Type B pancreatic cell (in vitro differentiated cells): ENCODE measurements at regions not wholly inside any gene's neighbourhood (a gene's known extent, or its start where the extent isn't known, plus 50 kb on each side); places are given as distances from the start of the nearest gene placed in this dataset.

Experiments
- DNase-seq: peaks from one replicate; pipeline ENCODE4 v3.0.0; 2021; ENCODE audit warnings: mixed read lengths; ENCODE audit not compliant: unreplicated experiment; ENCODE audit errors: extremely low spot score
- H3K27ac Mint-ChIP-seq: 2 replicates; pipeline ENCODE4 v1.8.0; 2021; ENCODE audit warnings: mild to moderate bottlenecking, mixed read lengths
- H3K27me3 Mint-ChIP-seq: 2 replicates; pipeline ENCODE4 v1.8.0; 2021; ENCODE audit warnings: mixed read lengths
- H3K36me3 Mint-ChIP-seq: 2 replicates; pipeline ENCODE4 v1.8.0; 2021; ENCODE audit warnings: mixed read lengths
- H3K4me1 Mint-ChIP-seq: one replicate; pipeline ENCODE4 v1.8.0; 2021; ENCODE audit warnings: mixed read lengths; ENCODE audit not compliant: unreplicated experiment
- H3K4me3 Mint-ChIP-seq: 2 replicates; pipeline ENCODE4 v1.8.0; 2021; ENCODE audit warnings: mild to moderate bottlenecking, mixed read lengths
- H3K9me3 Mint-ChIP-seq: 2 replicates; pipeline ENCODE4 v1.8.0; 2021; ENCODE audit warnings: mixed read lengths
- TF ChIP-seq, protein P1 (sequence below): fragments of 200-600 bp; sonication (generic); conservative IDR thresholded peaks from 2 replicates; pipeline ENCODE4 v1.5.0; 2021; ENCODE audit warnings: antibody characterized with exemption, mild to moderate bottlenecking

DNA sequence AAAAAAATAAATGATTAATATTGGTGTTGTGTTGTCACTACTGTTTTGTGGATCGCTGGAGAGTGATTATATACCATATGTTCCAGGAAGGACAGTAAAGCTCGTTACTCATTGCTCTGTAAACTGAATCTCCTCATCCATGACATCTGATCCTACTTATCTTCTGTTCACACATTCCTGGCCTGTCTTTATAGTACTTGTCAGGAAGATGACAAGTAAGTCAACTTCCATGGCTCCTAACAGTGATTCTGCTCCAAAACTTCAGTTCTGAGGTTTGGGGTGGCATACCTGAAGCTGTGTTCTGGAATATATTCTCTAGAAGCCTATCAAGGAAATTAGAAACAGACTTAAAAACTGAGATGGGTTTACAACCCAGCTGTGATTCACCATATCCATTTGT lies 288.9 kb downstream of the ZBBX start:
- Mint-ChIP-seq H3K9me3 (no peaks in the 10 kb centered on the region), H3K4me3 (no peak overlapping the region), H3K36me3 (no peaks in the 10 kb centered on the region), H3K27me3 (no peaks in the 10 kb centered on the region), H3K4me1 (no peaks in the 10 kb centered on the region), H3K27ac (no peak overlapping the region)
- TF ChIP-seq, protein P1, sequence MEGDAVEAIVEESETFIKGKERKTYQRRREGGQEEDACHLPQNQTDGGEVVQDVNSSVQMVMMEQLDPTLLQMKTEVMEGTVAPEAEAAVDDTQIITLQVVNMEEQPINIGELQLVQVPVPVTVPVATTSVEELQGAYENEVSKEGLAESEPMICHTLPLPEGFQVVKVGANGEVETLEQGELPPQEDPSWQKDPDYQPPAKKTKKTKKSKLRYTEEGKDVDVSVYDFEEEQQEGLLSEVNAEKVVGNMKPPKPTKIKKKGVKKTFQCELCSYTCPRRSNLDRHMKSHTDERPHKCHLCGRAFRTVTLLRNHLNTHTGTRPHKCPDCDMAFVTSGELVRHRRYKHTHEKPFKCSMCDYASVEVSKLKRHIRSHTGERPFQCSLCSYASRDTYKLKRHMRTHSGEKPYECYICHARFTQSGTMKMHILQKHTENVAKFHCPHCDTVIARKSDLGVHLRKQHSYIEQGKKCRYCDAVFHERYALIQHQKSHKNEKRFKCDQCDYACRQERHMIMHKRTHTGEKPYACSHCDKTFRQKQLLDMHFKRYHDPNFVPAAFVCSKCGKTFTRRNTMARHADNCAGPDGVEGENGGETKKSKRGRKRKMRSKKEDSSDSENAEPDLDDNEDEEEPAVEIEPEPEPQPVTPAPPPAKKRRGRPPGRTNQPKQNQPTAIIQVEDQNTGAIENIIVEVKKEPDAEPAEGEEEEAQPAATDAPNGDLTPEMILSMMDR: no peak
- no peak for DNase-seq

DNA sequence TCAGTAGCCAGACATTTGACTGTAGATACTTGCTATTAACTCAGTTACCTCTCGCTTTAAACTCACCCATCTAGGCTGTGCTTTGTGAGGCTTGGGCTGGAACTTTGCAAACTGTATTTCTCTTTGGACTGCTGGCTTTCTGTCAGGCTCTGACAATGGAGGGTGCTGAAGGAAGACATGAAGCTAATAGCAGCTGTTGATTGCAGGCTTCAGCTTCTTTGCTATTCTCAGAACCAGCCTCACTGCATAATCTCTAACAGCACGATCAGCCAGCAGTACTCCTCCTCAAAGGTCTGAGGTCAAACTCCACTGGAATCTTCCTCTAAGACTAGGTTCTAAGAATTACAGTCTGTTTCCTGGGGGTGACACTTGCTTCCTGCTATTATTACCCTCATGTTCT lies 295.6 kb downstream of the ZBBX start:
- Mint-ChIP-seq H3K27me3 (peaks cover 3% of the 10 kb centered on the region), H3K9me3 (no peaks in the 10 kb centered on the region), H3K4me3 (no peak overlapping the region), H3K4me1 (peaks cover 8% of the 10 kb centered on the region), H3K27ac (no peak overlapping the region), H3K36me3 (no peaks in the 10 kb centered on the region)
- TF ChIP-seq, protein P1: no peak
- no peak for DNase-seq

DNA sequence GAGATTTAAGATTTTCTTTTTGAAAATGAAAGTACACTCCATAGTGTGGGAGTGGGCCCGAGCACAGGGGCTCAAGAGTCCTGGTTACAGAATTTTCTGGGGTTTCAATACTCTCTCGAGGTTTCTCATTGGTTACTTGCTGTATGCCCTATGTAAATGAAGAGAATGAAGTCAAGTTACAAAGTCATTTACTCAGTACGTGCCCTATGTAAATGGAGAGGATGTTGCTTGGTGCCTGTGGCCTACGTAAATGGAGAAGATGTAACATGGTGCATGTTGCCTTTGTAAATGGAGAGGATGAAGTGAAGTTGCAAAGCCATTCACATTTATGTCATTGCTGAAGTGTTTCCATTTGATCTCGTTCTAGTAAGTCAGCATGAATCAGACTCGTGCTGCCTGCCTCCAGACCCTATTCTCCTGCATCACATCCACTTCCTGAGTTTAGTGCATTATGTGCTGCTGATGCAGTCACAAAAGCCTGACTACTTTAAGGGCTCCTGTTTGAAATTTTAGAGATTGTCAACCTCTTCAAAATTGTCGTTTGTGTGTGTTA lies 302.0 kb downstream of the ZBBX start:
- Mint-ChIP-seq H3K27ac (no peak overlapping the region), H3K27me3 (no peaks in the 10 kb centered on the region), H3K4me1 (peaks cover 4% of the 10 kb centered on the region), H3K9me3 (no peaks in the 10 kb centered on the region), H3K36me3 (no peaks in the 10 kb centered on the region), H3K4me3 (no peak overlapping the region)
- TF ChIP-seq, protein P1: no peak
- DNase-seq: no peak

DNA sequence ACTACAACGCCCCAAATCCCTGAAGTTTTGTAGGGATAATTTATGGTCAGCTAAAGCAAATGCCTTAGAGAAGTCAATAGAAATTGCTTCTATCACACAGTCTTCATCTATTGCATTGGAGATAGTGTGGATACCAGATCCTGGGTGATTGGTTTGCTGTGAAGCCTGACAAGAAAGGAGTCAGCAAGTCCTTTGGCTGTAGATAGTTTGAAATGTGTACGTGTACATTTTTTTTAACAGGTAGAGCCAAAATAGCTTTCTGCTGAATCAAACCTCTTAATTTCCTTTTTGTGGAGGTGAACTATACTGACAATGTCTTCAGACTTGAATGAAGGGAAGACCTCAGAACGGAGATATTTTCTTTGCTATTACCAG lies 312.3 kb downstream of the ZBBX start:
- TF ChIP-seq, protein P1: no peak
- no peak for DNase-seq
- H3K4me1 Mint-ChIP-seq: peaks cover 17% of the 10 kb centered on the region
- H3K36me3 Mint-ChIP-seq: no peaks in the 10 kb centered on the region
- peaks cover 10% of the 10 kb centered on the region for H3K27me3 Mint-ChIP-seq
- no peak overlapping the region for H3K27ac Mint-ChIP-seq
- no peak overlapping the region for H3K4me3 Mint-ChIP-seq
- H3K9me3 Mint-ChIP-seq: no peaks in the 10 kb centered on the region

DNA sequence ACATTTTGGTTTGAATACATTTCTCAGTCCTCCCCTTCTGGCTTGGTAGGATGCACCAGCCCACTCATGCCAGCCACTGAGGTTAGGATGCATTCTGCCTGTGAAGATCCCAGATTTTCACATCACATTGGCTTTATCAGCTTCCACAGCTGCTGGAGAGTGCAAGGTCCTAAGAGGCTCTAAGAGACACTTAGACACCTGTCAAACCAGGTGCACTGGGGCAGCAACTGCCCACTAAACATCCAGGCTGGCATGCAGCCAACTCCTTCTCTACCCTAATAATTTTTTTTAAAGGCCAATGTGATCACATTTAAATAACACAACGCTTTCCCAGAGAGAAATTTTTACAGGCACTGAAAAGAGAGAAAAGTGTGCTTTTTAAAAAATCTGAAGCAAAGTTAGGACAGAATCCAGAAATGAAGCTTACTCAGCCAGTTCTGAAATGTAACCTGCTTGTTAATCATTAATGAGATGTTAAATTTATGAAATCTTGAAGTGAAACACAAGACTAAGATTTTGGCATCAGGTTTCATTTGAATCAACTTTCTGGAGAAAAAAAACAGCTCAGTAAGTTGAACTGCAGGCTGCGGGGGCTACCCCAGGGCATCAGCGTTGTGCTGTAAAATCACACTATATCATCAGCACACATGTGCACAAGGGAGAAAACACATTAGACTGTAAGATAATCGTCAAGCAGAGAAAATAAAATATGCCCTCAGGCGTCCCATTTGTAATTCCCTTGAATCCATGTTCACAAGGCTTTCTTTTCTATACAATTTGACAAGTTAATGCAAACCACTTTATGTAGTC lies 312.9 kb downstream of the ZBBX start:
- Mint-ChIP-seq H3K27me3 (peaks cover 10% of the 10 kb centered on the region), H3K4me3 (no peak overlapping the region), H3K27ac (no peak overlapping the region), H3K36me3 (no peaks in the 10 kb centered on the region), H3K9me3 (no peaks in the 10 kb centered on the region), H3K4me1 (peaks cover 17% of the 10 kb centered on the region)
- TF ChIP-seq, protein P1: no peak
- no peak for DNase-seq
